ENCODE measurements at regions not wholly inside any gene's neighbourhood (a gene's known extent, or its start where the extent isn't known, plus 50 kb on each side); places are given as distances from the start of the nearest gene placed in this dataset.
"Not testable (repeated sequence)": the region's sequence is repeated elsewhere in the genome, so short reads cannot be mapped to it uniquely, and the experiment has no call there.

DNA sequence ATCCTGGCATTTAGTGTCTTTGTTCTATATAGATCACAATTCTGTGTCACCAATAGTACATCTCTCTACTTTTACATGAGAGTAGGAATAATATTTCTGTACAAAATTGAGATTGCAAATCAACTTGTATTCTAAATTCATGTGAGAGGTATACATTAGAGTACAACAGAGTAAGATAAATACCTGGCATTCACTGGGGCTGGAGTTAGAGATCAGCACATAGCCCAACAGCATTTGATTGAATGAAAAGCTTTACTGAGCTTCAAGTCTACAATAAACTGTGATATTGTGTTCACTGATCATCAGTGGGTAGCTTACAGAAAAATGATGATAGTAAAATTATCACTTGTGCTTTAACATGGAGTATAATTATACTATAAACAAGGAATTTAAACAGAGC lies 1114.7 kb downstream of the REEP3 start:
- no peak for DNase-seq

DNA sequence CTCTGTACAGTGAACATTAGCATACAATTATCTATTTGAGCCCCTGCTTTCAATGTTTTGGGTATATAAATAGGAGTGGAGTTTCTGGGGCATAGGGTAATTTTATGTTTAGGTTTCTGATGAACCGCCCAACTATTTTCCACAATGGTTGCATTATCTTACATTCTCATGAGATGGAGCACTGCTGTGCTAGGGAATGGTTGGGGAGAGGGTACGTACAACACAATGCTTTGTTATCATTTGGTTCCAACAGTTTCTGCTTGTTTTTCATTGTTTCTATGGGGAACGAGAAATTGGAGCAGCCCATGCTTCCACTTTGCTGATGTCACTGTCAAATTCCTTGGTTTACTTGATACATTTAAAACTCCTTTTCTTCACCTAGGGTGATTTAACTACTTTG lies 1115.3 kb downstream of the REEP3 start:
- DNase-seq: no peak

DNA sequence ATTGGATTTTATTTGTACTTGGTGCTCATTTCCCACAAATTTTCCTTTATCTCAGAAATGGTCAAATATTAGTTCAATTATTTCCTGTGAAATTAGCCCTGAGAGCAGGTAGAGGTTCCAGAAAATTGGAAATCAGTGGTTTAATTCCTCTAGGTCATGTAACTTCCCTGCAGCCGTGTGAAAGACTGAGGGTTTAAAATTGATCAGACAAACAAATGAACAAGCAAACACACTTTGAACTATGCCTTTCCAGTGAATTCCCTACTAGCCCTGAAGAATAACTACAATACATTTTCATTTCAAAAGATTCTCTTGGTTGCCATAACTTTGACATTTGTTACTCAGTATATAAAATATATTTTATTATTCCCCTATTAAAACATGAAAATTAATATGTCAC lies 1116.7 kb downstream of the REEP3 start:
- no peak for DNase-seq

DNA sequence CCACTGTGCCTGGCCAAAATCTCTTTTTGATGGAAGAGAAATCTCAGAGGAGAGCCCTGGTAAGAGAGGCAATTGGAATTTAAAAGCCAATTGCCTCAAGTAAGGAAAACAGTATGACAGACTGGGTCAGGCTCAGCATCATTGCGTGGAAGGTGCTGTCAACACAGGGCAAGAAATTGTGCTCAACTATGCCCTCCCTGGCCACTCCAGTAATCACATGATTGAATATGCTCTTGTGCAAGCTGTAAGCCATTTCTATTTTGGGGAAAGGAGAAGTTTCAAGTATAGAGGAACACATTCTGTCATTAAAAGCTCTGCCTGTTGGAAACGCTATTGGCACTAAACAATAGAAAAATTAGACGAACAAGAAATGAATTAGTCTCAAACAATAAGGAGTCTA lies 1127.7 kb downstream of the REEP3 start:
- DNase-seq: no peak

DNA sequence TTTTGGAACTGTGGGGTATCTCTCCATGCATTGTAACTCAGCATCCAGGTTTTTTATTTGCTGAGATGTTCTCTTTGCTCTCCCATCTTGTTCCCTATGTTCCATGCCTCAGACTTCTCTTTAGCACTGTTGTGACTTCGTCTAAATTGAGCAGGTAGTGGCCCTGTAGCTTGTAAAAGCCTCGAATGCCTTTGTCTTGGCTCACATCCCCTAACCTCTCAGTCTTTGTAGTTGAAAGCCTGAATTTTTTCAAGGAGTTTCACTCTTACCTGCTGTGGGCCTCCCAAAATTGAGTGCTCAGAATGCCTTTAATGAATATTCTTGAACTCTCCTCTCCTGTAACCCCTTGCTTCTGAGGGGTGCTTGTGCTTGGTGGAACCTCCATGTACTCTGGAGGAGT lies 1137.3 kb downstream of the REEP3 start:
- DNase-seq: no peak

DNA sequence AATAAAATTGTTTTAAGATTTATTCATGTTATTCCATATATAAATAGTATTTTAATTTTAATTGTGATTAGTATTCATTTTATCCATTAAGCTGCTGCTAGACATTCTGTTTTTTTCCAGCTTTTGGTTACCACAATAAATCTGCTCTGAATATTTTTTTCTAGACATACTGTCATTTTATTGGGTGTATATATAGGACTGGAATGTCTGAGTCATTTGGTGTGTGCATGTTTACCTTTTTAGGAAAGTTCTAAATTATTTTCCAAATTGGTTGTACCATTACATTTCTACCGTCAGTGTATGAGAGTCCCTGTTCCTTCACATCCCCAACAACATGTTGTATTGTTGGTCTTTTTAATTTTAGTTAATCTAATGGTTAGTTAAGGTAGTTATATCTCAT lies 1138.1 kb downstream of the REEP3 start:
- no peak for DNase-seq

DNA sequence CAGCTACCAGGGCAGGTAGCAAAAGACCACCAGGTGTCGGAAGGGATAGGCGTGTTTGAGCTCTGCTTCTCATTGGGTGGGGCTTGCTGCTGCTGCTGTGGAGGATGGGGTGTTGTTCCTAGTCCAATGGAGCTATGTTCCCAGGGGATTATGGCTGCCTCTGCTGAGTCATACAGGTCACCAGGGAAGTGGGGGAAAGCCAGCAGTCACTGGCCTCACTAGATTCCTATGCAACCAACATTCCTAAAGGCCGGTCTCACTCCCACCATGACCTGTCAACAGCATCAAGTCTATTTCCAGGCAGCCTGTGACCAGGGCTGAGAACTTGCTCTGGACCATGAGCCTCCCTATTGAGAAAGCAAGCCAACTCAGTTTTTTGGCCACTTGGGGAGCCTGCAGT lies 1160.8 kb downstream of the REEP3 start:
- no peak for DNase-seq

DNA sequence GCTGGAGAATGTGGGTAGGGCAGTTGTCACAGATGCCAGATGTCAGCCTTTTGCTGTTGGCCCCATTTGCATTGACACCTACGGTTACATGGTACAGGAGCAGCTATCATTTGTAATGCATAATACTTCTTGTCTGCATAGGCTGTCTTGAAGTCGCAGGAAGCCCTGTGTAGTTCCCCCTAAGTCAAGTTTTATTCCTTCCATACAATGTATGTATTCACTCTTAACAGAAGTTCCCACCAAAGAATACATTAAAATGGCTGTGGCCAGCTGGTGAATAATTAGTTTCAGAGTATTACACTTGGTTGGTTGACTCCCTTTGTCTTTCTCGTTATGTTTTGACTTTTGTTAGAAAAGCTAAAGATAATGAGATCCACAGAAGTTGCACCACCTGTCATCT lies 1169.0 kb downstream of the REEP3 start:
- no peak for DNase-seq

DNA sequence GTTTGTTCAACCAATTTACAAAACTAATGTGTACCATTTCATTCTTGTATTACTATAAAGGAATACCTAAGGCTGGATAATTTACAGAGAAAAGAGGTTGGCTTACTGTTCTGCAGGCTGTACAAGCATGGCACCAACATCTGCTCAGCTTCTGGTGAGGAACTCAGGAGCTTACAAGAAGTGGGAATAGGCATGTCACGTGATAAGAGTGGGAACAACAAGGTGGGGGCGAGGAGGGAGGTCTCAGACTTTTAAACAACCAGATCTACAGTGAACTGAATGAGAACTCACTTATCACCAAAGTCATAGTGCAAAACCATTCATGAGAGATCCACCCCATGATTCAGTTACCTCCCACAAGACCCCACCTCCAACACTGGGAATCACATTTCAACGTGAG lies 1178.0 kb downstream of the REEP3 start:
- no peak for DNase-seq

DNA sequence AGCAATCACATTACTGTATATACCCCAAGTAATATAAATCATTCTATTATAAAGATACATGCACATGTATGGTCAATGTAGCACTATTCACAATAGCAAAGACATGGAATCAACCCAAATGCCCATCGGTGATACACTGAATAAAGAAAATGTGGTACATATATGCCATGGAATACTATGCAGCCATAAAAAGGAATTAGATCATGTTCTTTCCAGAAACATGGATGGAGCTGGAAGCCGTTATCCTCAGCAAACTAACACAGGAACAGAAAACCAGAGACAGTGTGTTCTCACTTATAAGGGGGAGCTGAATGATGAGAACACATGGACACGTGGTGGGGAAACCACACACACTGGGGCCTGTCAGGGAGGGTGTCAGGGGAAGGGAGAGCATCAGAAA lies 1180.9 kb downstream of the REEP3 start:
- not testable (repeated sequence) for DNase-seq

DNA sequence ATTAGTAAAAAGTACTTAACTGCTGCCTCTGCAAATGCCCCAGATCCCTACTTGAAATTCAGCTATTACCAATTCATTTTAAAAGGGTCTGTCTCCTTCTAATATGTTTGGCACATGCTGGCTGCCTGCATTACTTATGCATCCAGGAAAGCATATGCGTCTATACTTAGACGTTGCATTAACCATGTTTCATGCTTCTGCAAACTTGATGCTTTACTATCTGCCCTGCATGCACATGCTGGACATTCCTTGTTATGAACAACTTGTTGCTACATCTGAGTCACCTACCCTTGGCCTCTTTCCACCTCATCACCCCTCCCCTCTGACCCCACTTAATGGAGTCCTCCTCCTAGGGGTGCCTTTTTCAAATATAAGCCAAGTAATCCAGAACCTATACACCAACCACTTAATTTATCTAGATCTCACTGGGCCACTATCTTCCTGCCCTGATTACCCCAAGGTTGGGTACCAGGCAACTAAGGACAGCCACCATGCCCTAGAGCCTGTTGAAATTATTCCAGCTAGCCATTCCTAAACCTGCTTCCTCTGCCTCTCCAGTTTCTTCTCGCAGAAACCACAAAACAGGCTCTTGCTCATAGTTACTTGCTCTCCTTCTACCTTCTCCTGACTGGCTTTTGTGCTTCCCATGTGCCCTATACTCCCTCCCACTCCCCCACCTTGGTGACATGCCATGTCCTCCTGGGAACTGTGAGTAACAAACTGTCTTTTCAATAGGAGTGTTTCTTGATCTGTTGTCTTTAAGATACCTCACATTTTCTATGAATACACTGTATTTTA lies 1187.9 kb downstream of the REEP3 start:
- no peak for DNase-seq

DNA sequence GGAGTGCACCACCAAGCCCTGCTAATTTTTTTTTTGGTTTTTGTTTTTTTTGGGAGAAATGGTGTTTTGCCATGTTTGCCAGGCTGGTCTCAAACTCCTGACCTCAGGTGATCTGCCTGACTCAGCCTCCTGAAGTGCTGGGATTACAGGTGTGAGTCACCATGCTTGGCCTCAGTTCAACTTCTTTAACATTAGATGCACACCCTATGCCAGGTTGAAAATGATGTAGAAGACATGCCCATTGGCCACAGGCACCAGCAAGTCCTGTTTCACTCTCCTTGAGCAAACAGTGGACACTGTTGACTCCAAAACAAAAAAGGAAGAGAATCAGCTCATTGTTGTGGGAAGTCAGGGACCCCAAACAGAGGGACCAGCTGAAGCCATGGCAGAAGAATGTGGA lies 1205.3 kb downstream of the REEP3 start:
- DNase-seq: no peak

DNA sequence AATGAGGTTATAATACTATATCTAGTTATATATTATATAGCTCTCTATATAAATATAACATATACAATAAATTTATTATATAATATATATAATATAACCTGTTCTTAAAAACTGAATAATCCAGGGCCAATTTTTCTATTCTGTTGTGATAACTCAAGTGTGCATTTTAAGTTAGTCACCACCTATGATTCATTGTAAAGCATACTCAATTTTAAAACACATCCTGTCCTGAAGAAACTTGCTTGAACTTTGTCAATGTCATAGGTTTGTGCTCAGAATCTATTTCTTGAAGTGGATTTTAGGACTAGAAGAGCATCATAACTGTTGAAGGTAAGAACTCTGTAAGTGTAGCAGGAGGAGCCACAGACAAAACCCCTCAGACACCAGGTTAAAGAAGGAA lies 1209.8 kb downstream of the REEP3 start:
- DNase-seq: no peak

DNA sequence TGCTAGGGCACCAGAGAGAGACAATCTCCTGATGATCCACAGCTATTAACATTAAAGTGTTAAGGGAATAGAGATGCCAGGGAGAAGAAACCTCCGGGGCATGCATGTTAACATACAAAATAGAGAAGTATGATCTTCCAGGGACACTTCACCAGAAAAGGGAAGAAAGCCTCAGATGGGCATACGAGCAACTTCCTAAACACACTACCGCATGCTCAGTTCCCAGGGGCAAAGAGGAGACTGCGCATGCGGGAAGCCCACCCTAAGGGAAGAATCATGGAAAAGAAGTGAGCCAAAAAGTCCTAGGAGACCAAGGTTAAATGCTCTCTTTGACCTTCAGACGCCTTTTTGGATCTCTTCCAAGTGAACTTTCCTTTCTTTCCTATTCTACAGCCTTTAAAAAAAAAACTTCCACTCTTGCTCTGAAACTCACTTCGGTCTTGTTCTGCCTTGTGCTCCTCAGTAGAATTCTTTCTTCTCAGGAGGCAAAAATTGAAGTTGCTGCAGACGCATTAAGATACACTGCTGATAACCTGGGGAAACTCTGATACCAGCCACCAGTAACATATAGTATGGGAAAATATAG lies 1211.3 kb downstream of the REEP3 start:
- no peak for DNase-seq

DNA sequence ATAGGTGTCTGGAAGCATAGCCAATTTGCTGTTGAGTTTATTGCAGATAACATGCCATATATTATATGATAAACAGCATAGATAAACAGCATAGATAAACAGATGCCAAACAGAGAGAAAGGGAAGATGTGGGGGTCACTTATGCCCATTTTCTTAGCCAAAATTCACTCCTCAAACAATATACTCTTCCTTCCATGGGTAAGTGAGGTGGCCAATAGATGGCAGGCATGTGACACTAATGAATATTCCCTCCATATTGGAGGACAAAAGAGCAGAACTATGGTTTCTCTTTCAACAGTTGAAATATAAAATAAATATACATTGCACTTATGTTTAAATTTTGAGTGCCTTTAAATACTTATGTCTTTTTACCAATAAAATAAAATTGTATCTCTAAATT lies 1212.8 kb downstream of the REEP3 start:
- no peak for DNase-seq

DNA sequence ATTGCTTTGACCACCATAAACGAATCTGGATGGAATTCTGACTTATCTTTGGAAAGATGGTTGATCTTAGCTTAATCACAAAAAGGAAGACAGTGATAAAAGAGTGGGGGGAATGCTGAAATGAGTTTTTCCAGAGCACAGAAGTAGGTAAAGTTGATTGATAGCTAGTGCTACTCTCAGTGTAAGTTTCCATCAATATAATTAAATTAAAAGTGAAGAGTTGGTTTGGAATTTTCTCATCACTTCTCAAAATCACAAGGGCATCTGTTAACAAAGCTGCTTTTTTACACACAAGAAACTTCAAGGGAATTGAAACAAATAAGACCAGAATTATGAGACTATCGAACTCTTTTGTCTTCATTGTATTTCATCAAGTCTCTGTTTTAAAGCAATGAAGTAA lies 1217.3 kb downstream of the REEP3 start:
- DNase-seq: no peak

DNA sequence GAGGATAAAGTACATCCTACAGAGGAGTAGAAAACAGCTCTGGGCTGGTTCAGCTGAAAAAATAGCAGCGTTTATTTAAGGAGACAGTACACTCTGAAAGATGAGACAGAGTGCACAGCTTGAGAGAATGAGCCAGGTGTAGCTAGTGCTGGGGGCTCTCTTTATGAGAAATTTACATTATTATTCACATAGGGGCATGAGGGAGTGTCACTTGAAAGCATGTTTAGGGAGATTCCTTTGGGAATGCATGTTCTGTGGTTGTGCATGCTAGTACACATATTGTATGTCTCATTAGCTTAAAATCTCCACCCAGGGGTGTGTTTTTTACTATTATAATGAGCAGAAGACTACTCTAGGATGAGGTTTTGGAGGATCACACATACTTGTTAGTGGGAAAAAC lies 1224.4 kb downstream of the REEP3 start:
- no peak for DNase-seq

DNA sequence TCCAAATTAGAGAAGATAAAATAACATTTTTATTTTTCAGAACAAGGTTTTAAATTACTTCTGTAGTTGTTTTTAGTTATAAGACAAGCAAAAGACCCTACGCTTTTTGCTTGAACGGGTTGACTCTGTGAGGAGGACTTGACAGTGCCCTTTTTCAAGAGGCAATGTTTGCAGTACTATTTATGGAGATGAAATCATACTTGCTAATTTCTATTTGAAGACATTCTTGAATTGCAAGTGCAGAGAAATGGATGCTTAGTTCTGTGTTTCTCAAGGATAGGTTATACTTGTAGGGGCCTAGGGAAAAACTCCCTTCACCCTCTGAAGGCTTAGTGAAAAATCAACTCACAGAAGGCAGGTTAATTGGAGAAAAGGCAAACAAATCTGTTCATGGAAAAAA lies 1229.5 kb downstream of the REEP3 start:
- DNase-seq: no peak

DNA sequence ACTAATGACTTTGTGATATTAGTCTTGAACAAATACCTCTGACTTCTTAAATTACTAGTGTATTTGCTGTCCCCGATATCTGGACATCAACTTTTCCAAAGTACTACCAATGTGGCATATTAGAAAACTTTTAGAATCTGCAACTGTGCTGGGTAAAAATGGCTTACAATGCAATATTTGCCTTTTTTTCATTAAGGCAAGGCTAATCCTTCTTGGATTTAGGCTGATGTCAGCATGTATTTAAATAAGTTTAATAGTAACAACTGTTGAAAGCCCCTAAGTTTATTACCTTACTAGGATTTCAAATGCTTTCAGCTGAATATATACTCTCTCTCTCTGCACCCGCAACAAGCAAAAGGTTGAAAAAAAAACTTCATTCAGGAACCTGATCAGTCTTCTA lies 1232.3 kb downstream of the REEP3 start:
- DNase-seq: no peak

DNA sequence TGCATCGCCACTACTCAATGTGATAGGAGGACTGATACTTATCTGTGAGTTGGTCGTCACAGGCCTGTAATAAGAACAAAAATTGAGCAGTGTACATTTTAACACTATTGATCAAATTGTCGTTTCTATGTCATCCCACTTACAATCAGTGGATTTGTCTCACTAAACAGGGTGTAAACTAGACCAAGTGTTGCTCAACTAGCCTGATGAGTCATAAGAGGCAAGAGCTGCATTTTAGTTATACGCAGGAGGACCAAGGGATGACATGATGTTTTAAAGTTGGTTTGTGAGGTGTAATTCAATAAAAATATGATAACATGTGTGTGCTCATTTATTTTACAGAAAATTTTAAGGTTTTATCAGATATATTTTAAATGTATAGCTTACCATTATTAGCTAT lies 1239.2 kb downstream of the REEP3 start:
- no peak for DNase-seq

DNA sequence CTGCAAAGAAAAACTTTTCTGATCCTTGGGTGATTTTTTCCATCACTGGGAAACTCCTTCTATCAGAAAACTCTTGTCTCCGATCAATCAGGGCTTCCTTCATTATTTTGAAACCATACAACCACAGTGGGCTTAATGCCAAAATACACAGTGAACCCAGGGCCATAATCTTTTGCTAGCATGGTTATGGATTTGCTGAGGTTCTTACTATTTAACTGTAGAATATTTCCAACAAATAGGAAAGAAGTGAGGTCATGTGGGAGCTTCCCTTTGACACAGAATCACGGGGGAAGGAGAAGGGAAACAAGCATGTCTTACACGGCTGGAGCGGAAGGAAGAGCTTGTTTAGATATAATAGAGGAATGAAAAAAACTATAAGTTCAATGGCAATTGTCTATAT lies 1241.7 kb downstream of the REEP3 start:
- DNase-seq: no peak

DNA sequence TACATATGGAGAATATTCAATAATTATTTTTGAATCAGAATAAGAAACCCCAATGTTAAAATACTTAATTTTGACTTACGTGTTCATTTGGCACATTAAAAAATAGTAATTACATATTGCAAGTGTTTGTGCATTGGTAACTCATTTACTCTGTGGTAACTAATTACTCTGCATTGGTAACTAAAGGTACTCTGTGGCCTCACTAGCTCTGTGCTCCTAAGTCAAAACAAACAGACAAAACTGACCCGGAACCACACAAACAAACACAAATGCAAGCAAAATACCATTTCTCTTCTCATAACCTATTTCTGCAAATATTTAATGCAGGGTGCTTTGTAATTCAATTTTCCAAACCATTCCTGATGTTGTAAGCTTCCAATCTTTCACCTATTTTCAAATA lies 1244.3 kb downstream of the REEP3 start:
- no peak for DNase-seq

DNA sequence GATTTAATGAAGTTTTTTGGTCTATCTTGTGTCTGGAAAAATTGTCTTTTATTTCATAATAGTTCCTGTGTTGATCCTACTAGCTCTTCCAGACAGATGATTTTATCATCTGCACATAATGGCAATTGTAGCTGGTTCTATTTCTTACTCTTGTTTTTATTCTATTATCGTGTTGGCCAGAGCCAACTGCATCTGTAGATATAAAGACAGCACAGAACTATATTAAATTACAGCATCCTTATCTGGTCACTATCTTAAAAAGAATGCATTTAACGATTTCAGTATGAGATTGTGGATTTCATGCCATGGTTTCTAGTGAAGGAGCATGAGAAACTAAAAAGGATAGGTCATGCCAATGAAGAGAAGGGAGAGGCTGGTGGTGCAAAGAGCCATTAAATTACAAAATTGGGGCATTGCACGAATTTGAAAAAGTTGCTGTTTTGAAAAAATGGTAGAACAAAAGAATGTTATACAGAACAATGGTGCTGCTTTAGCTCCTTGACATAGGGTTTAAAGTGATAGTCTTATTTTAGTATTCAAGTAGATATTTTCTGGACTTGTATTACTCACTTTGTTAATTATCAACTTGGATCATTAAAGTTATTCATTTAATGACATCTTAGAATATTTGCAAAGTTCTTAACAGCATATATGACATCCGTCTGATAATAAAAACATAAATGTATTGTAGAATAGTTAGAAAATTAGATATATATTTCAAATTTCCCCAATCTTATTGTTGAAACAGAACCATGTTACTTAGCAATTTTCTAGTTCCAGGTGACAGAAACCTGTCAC lies 1250.3 kb downstream of the REEP3 start:
- no peak for DNase-seq

DNA sequence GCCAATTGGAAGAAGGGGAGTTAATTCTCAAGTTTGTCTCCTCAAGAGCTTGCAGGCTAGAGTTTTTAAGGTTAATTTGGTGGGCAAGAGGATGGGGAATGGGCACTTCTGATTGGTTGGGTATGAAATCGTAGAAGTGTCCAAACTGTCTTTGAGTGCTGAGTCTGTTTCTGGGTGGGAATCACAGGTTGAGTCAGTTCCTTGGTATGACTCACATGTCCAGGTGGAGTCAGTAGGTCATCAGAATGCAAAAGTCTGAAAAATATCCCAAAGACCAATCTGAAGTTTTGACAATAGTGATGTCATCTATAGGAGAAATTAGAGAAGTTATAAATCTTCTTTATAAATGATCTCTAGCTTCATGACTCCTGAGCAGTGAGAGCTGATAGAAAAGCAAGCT lies 1252.2 kb downstream of the REEP3 start:
- no peak for DNase-seq

Measured in activated gamma-delta T cell (primary cell).